GF-D8 (cell line): ENCODE measurements at regions not wholly inside any gene's neighbourhood (a gene's known extent, or its start where the extent isn't known, plus 50 kb on each side); places are given as distances from the start of the nearest gene placed in this dataset.

Experiments used
- DNase-seq: peaks from one replicate; lab custom pipeline; 2025; lab: John Stamatoyannopoulos, UW

GRCh38 chr10:130719448-130719752, 583.2 kb downstream of the GLRX3 start:
- no peak for DNase-seq

- no peak for DNase-seq
Measured at GRCh38 chr10:130720235-130720634, 584.0 kb downstream of the GLRX3 start.

GRCh38 chr10:130721971-130722370, 585.8 kb downstream of the GLRX3 start:
- DNase-seq = no peak

- DNase-seq = no peak
Measured at GRCh38 chr10:130723704-130724103, 587.5 kb downstream of the GLRX3 start.

- DNase-seq = no peak
Measured at GRCh38 chr10:130725474-130725970, 586.0 kb downstream of the TCERG1L start.

GRCh38 chr10:130726996-130727725, 584.4 kb downstream of the TCERG1L start:
- no peak for DNase-seq

- DNase-seq = no peak
Measured at GRCh38 chr10:130727766-130728490, 583.6 kb downstream of the TCERG1L start.

GRCh38 chr10:130728531-130729215, 582.8 kb downstream of the TCERG1L start:
- no peak for DNase-seq

- DNase-seq = no peak
Measured at GRCh38 chr10:130729876-130730275, 581.6 kb downstream of the TCERG1L start.

- no peak for DNase-seq
Measured at GRCh38 chr10:130737186-130737585, 574.3 kb downstream of the TCERG1L start.

- no peak for DNase-seq
Measured at GRCh38 chr10:130737621-130738020, 573.9 kb downstream of the TCERG1L start.

GRCh38 chr10:130739016-130739756, 572.3 kb downstream of the TCERG1L start:
- DNase-seq = no peak

GRCh38 chr10:130739757-130740145, 571.8 kb downstream of the TCERG1L start:
- DNase-seq = no peak

- no peak for DNase-seq
Measured at GRCh38 chr10:130740166-130740565, 571.4 kb downstream of the TCERG1L start.

GRCh38 chr10:130740915-130741750, 570.4 kb downstream of the TCERG1L start:
- no peak for DNase-seq

GRCh38 chr10:130741901-130742855, 569.3 kb downstream of the TCERG1L start:
- DNase-seq = no peak

GRCh38 chr10:130742941-130743675, 568.4 kb downstream of the TCERG1L start:
- no peak for DNase-seq

GRCh38 chr10:130743751-130744271, 567.7 kb downstream of the TCERG1L start:
- DNase-seq = no peak

- no peak for DNase-seq
Measured at GRCh38 chr10:130744631-130745030, 566.9 kb downstream of the TCERG1L start.
